Esophagus squamous epithelium (tissue), 5 donors: ENCODE measurements at regions not wholly inside any gene's neighbourhood (a gene's known extent, or its start where the extent isn't known, plus 50 kb on each side); places are given as distances from the start of the nearest gene placed in this dataset.
A peak's percentile ranks its signal among the peaks of the same experiment; 100 is the strongest.

Experiments used
- DNase-seq: peaks from one replicate; lab custom pipeline; 2025; lab: John Stamatoyannopoulos, UW
- H3K27ac ChIP-seq, 4 donors: fragments of 200-600 bp; sonication (generic); one replicate each; pipeline ENCODE4 v1.5.1; 2016 to 2019; ENCODE audit warnings: mild to moderate bottlenecking in 1 of 4
- H3K27me3 ChIP-seq, 4 donors: fragments of 200-600 bp; sonication (generic); 1 replicate in 3 of 4; 2 replicates in 1 of 4; pipeline versions ENCODE4 v1.5.1 to v1.6.0; 2017 to 2021; ENCODE audit warnings: antibody characterized with exemption in 1 of 4
- H3K36me3 ChIP-seq, 3 donors: fragments of 200-600 bp; sonication (generic); one replicate each; pipeline ENCODE4 v1.5.1; 2016 to 2019
- H3K4me1 ChIP-seq, 3 donors: fragments of 200-600 bp; sonication (generic); one replicate each; pipeline ENCODE4 v1.5.1; 2017 to 2019
- H3K4me3 ChIP-seq, 4 donors: fragments of 200-600 bp; sonication (generic); 1 replicate in 3 of 4; 2 replicates in 1 of 4; pipeline ENCODE4 v1.5.1; 2016 to 2019; ENCODE audit warnings: mild to moderate bottlenecking in 2 of 4, moderate library complexity in 1 of 4
- H3K9me3 ChIP-seq, 3 donors: fragments of 200-600 bp; sonication (generic); one replicate each; pipeline ENCODE4 v1.5.1; 2016 to 2019
- POLR2A ChIP-seq, 4 donors: fragments of 450-650 bp; IDR thresholded peaks; one replicate each; pipeline ENCODE4 v1.6.1; 2017; ENCODE audit warnings: antibody characterized with exemption in 4 of 4, mild to moderate bottlenecking in 4 of 4, moderate library complexity in 3 of 4
- WGBS, 2 donors: methylation state at CpG; one replicate each; pipeline ENCODE4 v1.1.5; 2018; 5-methylcytosine and 5-hydroxymethylcytosine counted together
- intact Hi-C: fragments of 100-400 bp; cut with DNase I; formaldehyde crosslinking; loops from one replicate; pipeline ENCODE4 v1.15.0; 2022
- TF ChIP-seq, protein P1 (sequence below), 6 experiments: fragments of 450-650 bp in 4 of 6; fragments of 200-600 bp in 2 of 6; sonication (generic) in 2 of 6; IDR thresholded peaks; one replicate each; pipeline ENCODE4 v1.5.1; 2016 to 2019; ENCODE audit warnings: antibody characterized with exemption in 6 of 6, mild to moderate bottlenecking in 4 of 6, moderate library complexity in 4 of 6
- donor health status: DM: yes; HTN: yes; CAD: no.

DNA sequence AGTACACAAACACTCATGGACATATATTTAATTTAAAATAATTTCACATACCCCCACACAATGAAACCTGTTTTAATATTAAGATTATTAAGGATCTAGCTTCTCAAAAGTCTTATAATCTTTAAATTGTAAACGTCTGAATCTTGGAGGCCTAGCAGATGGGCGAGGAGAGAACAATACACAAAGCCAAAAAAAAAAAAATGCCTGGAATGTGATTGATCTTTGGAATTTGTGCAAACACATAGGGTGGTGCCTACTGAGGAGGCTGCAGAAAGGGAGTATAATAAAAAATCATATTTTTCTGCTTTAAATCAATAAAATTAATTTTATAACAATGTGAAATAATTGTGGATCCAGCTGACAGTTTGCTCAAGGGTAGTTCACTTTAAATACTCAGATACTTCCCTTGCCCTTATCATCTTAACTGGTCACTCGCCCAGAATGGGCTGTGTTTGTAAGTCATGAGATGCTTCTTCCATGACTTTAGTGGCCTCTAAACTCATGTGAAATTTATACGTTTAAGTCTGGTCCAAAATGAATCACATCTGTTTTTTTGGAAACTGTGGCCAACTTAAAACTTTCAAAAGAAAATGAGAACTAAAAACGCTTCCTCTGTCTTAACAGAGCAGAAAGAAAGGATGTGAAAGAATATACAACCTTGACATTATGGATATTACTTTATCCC is 802.8 kb upstream of the CXADR start:
- no peak for DNase-seq
- H3K36me3 ChIP-seq = no peaks in the 10 kb centered on the region
- no peak overlapping the region for H3K4me3 ChIP-seq
- intact Hi-C loops = no loop called here
- 43 to 50% methylated on average over 5 of the region's 5 CpGs for WGBS, 2 donors
- H3K27me3 ChIP-seq = no peaks in the 10 kb centered on the region
- TF ChIP-seq, protein P1, sequence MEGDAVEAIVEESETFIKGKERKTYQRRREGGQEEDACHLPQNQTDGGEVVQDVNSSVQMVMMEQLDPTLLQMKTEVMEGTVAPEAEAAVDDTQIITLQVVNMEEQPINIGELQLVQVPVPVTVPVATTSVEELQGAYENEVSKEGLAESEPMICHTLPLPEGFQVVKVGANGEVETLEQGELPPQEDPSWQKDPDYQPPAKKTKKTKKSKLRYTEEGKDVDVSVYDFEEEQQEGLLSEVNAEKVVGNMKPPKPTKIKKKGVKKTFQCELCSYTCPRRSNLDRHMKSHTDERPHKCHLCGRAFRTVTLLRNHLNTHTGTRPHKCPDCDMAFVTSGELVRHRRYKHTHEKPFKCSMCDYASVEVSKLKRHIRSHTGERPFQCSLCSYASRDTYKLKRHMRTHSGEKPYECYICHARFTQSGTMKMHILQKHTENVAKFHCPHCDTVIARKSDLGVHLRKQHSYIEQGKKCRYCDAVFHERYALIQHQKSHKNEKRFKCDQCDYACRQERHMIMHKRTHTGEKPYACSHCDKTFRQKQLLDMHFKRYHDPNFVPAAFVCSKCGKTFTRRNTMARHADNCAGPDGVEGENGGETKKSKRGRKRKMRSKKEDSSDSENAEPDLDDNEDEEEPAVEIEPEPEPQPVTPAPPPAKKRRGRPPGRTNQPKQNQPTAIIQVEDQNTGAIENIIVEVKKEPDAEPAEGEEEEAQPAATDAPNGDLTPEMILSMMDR (IDR thresholded peaks at IDR 0.05) = no peak
- TF ChIP-seq POLR2A (IDR thresholded peaks at IDR 0.05) = no peak
- H3K4me1 ChIP-seq = peaks cover 0 to 13% (median 0%) of the 10 kb centered on the region in 3 donors
- no peaks in the 10 kb centered on the region for H3K9me3 ChIP-seq
- H3K27ac ChIP-seq = no peak overlapping the region

DNA sequence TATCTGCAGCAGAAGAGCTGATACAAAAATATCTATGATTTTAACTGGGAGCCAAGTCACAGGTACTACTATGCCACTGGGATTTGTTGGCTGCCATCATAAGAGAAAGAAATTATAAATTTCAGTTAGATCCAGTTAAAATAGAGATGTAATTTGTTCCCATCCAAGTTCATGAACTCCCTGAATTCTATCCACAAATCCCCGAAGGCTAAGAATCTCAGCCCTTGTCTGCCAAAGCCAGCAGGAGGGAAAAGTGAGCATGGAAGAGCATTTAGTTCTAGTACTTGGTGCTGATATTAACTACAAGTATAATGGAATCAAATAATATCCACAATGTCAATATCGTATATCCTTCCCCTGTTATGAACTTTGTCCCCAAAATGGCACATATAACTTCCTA is 801.1 kb upstream of the CXADR start:
- WGBS, 2 donors = 87 to 88% methylated on average over 2 of the region's 2 CpGs
- no peaks in the 10 kb centered on the region for H3K27me3 ChIP-seq
- no peak for TF ChIP-seq POLR2A (IDR thresholded peaks at IDR 0.05)
- TF ChIP-seq, protein P1 (IDR thresholded peaks at IDR 0.05) = no peak
- H3K4me3 ChIP-seq = no peak overlapping the region
- intact Hi-C loops = no loop called here
- no peaks in the 10 kb centered on the region for H3K36me3 ChIP-seq
- DNase-seq = no peak
- H3K9me3 ChIP-seq = no peaks in the 10 kb centered on the region
- H3K27ac ChIP-seq = no peak overlapping the region
- peaks cover 0 to 13% (median 0%) of the 10 kb centered on the region in 3 donors for H3K4me1 ChIP-seq

DNA sequence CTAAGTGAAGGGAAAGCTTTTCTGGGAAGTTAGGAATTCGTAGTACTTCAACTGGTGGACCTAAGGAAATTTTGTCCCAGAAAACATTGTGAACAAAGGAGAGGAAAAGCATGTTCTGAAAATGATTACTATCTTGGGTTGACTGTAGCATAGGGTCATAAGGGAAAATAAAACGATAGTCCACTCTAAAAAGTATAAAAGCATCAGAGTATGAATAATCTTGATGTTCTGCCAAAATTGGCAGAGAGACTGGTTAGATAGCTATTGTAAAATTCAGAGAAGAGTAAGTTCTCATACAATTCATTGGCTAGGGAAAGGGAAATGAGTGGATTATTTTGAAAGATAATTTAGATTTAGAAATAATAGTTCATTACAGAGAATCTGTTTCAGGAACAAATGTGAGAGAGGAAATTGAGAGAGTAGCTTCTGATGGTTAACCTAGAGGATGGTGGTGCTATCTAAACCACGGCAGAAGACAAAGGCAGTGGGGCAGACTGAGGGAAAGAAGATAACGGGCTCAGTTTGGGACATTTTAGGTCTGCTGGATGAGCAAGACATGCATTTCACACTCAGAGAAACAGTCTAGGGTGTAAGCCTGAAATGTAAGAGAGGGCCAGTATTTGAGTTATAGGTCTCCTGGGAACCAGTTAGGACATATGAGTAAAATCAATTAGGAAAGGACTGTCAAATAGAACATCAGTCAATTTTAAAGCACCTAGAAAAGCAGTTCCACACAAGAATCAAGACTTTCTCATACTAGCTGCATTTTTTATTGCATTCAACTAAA is 799.3 kb upstream of the CXADR start:
- H3K27me3 ChIP-seq = no peaks in the 10 kb centered on the region
- no peaks in the 10 kb centered on the region for H3K9me3 ChIP-seq
- TF ChIP-seq, protein P1 (IDR thresholded peaks at IDR 0.05) = no peak
- TF ChIP-seq POLR2A (IDR thresholded peaks at IDR 0.05) = no peak
- no peak overlapping the region for H3K27ac ChIP-seq
- H3K36me3 ChIP-seq = no peaks in the 10 kb centered on the region
- 52 to 67% methylated on average over 4 of the region's 4 CpGs for WGBS, 2 donors
- H3K4me1 ChIP-seq = peaks cover 0 to 13% (median 0%) of the 10 kb centered on the region in 3 donors
- H3K4me3 ChIP-seq = no peak overlapping the region
- intact Hi-C loops = no loop called here
- no peak for DNase-seq

DNA sequence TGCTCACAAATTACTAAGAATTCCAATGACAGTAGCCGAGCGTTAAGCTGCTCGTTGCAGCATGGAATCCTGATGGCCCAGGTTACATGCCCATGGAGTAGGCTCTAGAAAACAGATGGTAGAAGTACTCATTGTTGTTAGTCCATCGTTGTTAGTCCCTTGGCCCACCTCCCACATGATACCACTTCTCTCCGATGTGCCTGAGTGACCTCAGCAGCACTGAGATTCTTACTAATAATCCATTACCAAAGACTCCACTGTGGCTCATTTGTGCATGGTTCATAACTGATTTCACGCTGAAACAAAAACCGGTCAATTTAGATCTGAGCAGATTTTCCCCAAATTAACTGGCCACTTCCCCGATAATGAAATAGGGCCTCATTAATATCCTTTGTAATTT is 772.3 kb upstream of the CXADR start:
- Histone ChIP-seq H3K4me1 (peaks cover 0 to 22% (median 16%) of the 10 kb centered on the region in 3 donors), H3K9me3 (peaks cover 0 to 4% (median 0%) of the 10 kb centered on the region in 3 donors), H3K27me3 (no peaks in the 10 kb centered on the region), H3K36me3 (no peaks in the 10 kb centered on the region), H3K27ac (peak overlapping the region in 2 of 4 donors; percentile 3 to 37), H3K4me3 (no peak overlapping the region)
- intact Hi-C loops = no loop called here
- no peak for DNase-seq
- WGBS, 2 donors = 82 to 91% methylated on average over 8 of the region's 8 CpGs
- TF ChIP-seq, protein P1 (IDR thresholded peaks at IDR 0.05) = no peak
- TF ChIP-seq POLR2A (IDR thresholded peaks at IDR 0.05) = no peak

DNA sequence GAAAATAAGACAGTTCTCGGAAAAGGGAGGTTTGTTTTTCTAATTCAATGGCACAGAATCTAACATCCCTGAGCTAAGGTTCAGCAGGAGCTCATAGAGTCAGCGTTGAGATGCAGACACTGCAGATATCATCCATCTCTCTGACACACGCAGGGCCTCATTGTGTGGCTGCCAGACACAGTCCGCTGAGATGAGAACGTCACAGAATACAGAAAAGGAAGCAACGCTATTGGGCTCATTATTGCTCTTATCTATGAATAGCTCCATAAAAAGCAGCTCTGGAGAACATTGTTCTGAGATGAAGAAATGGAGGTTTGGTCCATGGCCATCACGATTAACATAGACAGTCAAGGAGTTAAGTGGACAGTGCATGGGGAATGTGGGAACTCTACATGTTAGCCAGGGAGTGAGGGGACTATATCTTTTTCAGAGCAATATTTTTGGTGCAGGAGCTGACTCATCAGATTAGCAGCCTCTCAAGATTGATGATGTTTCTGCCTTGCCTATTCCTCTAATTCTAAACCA is 771.6 kb upstream of the CXADR start:
- Histone ChIP-seq H3K4me1 (peaks cover 0 to 22% (median 16%) of the 10 kb centered on the region in 3 donors), H3K4me3 (no peak overlapping the region), H3K9me3 (no peaks in the 10 kb centered on the region), H3K36me3 (no peaks in the 10 kb centered on the region), H3K27me3 (no peaks in the 10 kb centered on the region), H3K27ac (peak overlapping the region in 3 of 4 donors; percentile 3 to 37 (median 18))
- 51 to 53% methylated on average over 7 of the region's 7 CpGs for WGBS, 2 donors
- no peak for DNase-seq
- intact Hi-C loops = no loop called here
- TF ChIP-seq, protein P1 (IDR thresholded peaks at IDR 0.05) = no peak
- no peak for TF ChIP-seq POLR2A (IDR thresholded peaks at IDR 0.05)
